RKO (cell line): ENCODE measurements at regions not wholly inside any gene's neighbourhood (a gene's known extent, or its start where the extent isn't known, plus 50 kb on each side); places are given as distances from the start of the nearest gene placed in this dataset.

Experiments used
- DNase-seq: peaks from one replicate; pipeline ENCODE4 v3.0.0-alpha.2; 2016; ENCODE audit warnings: low spot score

GRCh38 chr16:77553130-77553529, 118.3 kb upstream of the ADAMTS18 start:
- no peak for DNase-seq

GRCh38 chr16:77555126-77555525, 120.3 kb upstream of the ADAMTS18 start:
- DNase-seq = no peak

GRCh38 chr16:77555791-77556190, 121.0 kb upstream of the ADAMTS18 start:
- no peak for DNase-seq

- no peak for DNase-seq
Observed at GRCh38 chr16:77556201-77556873, 121.5 kb upstream of the ADAMTS18 start.

GRCh38 chr16:77557385-77557784, 122.6 kb upstream of the ADAMTS18 start:
- no peak for DNase-seq

GRCh38 chr16:77558786-77559185, 124.0 kb upstream of the ADAMTS18 start:
- no peak for DNase-seq

- DNase-seq = no peak
Observed at GRCh38 chr16:77562497-77562896, 127.7 kb upstream of the ADAMTS18 start.

GRCh38 chr16:77564791-77565390, 130.1 kb upstream of the ADAMTS18 start:
- DNase-seq = peak; percentile 32

- no peak for DNase-seq
Observed at GRCh38 chr16:77569406-77569805, 134.6 kb upstream of the ADAMTS18 start.

- DNase-seq = no peak
Observed at GRCh38 chr16:77570574-77570973, 135.7 kb upstream of the ADAMTS18 start.

- DNase-seq = no peak
Observed at GRCh38 chr16:77571115-77571862, 136.5 kb upstream of the ADAMTS18 start.

- DNase-seq = no peak
Observed at GRCh38 chr16:77574867-77575624, 140.2 kb upstream of the ADAMTS18 start.

- DNase-seq = no peak
Observed at GRCh38 chr16:77579351-77579891, 142.9 kb upstream of the NUDT7 start.

GRCh38 chr16:77581706-77582105, 140.6 kb upstream of the NUDT7 start:
- no peak for DNase-seq

- peak; percentile 59 for DNase-seq
Observed at GRCh38 chr16:77584205-77584859, 138.0 kb upstream of the NUDT7 start.

GRCh38 chr16:77585379-77586251, 136.7 kb upstream of the NUDT7 start:
- peak; percentile 21 for DNase-seq

GRCh38 chr16:77588389-77588788, 133.9 kb upstream of the NUDT7 start:
- DNase-seq = no peak

- DNase-seq = no peak
Observed at GRCh38 chr16:77589071-77589765, 133.1 kb upstream of the NUDT7 start.

- no peak for DNase-seq
Observed at GRCh38 chr16:77590707-77591106, 131.6 kb upstream of the NUDT7 start.

- no peak for DNase-seq
Observed at GRCh38 chr16:77591347-77591746, 131.0 kb upstream of the NUDT7 start.
